IgD-negative memory B cell (primary cell): ENCODE measurements at regions not wholly inside any gene's neighbourhood (a gene's known extent, or its start where the extent isn't known, plus 50 kb on each side); places are given as distances from the start of the nearest gene placed in this dataset.

ENCODE experiments used
- H3K27ac Mint-ChIP-seq, 3 donors: one replicate each; pipeline ENCODE4 v1.8.0; 2020 to 2022; ENCODE audit warnings: mild to moderate bottlenecking in 3 of 3, mixed read lengths in 3 of 3, moderate library complexity in 1 of 3
- H3K27me3 Mint-ChIP-seq: one replicate; pipeline ENCODE4 v1.8.0; 2021; ENCODE audit warnings: mixed read lengths
- H3K36me3 Mint-ChIP-seq: one replicate; pipeline ENCODE4 v1.8.0; 2020; ENCODE audit warnings: mild to moderate bottlenecking, mixed read lengths
- H3K4me1 Mint-ChIP-seq, 3 donors: one replicate each; pipeline ENCODE4 v1.8.0; 2020 to 2022; ENCODE audit warnings: mixed read lengths in 3 of 3, mild to moderate bottlenecking in 1 of 3
- H3K4me3 Mint-ChIP-seq, 4 donors: one replicate each; pipeline ENCODE4 v1.8.0; 2020 to 2022; ENCODE audit warnings: mild to moderate bottlenecking in 4 of 4, mixed read lengths in 4 of 4, moderate library complexity in 3 of 4
- H3K9me3 Mint-ChIP-seq, 3 donors: one replicate each; pipeline ENCODE4 v1.8.0; 2020 to 2021; ENCODE audit warnings: mixed read lengths in 3 of 3, mild to moderate bottlenecking in 1 of 3

DNA sequence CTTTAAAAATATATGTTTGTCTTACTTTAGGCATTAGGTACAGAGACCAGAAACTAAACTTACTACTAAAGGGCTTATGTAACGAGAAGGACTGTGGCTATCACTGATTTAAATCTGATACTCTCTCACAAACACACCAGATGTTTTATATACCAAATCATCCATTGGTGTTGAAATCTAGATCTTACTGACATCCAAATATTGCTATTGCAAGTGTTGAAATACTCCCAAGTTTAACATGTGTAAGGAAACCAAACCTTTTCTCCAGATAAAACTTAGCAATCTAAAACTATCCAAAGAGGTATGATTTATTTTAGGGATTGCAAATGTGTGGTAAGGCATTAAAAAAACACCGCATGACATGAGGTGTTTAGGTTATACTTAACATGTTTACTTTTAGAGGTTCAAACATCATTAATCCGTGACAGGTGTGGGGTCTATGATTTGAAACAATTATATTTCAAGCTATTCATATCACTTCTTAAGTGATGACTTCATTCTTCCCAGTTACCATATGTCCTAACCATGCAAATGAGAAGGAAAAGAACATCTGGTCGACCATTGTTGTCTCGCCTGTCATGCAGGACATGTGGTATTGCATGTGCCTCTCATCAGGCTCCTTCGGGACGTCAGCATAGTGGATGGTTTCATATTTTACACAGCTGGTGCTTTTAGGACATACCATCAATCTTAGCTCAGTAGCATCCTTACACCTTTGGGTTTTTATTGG, 168.3 kb upstream of the SPACA1 start:
- Mint-ChIP-seq H3K36me3 (peaks cover 2% of the 10 kb centered on the region), H3K4me1 (peaks cover 0 to 3% (median 0%) of the 10 kb centered on the region in 3 donors), H3K27me3 (peaks cover 8% of the 10 kb centered on the region), H3K27ac (no peak overlapping the region), H3K4me3 (no peak overlapping the region), H3K9me3 (no peaks in the 10 kb centered on the region)

GRCh38 chr6:87875781-87876180, 171.9 kb upstream of the SPACA1 start:
- Mint-ChIP-seq H3K4me3 (no peak overlapping the region), H3K27ac (no peak overlapping the region), H3K27me3 (peaks cover 12% of the 10 kb centered on the region), H3K4me1 (peaks cover 0 to 3% (median 0%) of the 10 kb centered on the region in 3 donors), H3K36me3 (no peaks in the 10 kb centered on the region), H3K9me3 (peaks cover 0 to 3% (median 0%) of the 10 kb centered on the region in 3 donors)

- peak overlapping the region in 1 of 3 donors; percentile 71 for H3K27ac Mint-ChIP-seq
- no peak overlapping the region for H3K4me3 Mint-ChIP-seq
- peaks cover 8% of the 10 kb centered on the region for H3K27me3 Mint-ChIP-seq
- no peaks in the 10 kb centered on the region for H3K4me1 Mint-ChIP-seq
- H3K9me3 Mint-ChIP-seq, result peaks cover 0 to 3% (median 0%) of the 10 kb centered on the region in 3 donors
- H3K36me3 Mint-ChIP-seq, result no peaks in the 10 kb centered on the region
Measured at GRCh38 chr6:87873556-87873955, 171.5 kb upstream of the AKIRIN2 start.

DNA sequence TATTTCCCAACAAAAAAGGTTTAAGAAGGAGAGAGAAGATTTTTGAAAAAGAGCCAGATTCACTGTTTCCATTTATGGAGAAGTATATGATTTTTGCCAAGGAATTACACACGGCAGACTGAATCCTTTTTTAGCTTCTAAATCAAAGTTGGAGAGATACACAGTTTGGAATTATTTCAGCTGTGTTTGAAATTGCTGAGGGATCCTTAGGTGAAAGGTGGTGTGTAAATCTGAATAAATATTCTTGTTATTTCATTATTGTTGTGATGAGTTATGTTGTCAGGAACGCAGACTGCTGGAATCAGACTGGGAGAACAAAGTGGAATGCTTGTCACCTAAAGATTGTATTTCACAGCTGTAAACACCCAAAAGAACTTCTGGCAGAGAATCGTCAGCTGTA, 168.5 kb upstream of the AKIRIN2 start:
- Mint-ChIP-seq H3K9me3 (peaks cover 0 to 4% (median 0%) of the 10 kb centered on the region in 3 donors), H3K27me3 (peaks cover 4% of the 10 kb centered on the region), H3K36me3 (peaks cover 3% of the 10 kb centered on the region), H3K27ac (no peak overlapping the region), H3K4me3 (no peak overlapping the region), H3K4me1 (no peaks in the 10 kb centered on the region)

DNA sequence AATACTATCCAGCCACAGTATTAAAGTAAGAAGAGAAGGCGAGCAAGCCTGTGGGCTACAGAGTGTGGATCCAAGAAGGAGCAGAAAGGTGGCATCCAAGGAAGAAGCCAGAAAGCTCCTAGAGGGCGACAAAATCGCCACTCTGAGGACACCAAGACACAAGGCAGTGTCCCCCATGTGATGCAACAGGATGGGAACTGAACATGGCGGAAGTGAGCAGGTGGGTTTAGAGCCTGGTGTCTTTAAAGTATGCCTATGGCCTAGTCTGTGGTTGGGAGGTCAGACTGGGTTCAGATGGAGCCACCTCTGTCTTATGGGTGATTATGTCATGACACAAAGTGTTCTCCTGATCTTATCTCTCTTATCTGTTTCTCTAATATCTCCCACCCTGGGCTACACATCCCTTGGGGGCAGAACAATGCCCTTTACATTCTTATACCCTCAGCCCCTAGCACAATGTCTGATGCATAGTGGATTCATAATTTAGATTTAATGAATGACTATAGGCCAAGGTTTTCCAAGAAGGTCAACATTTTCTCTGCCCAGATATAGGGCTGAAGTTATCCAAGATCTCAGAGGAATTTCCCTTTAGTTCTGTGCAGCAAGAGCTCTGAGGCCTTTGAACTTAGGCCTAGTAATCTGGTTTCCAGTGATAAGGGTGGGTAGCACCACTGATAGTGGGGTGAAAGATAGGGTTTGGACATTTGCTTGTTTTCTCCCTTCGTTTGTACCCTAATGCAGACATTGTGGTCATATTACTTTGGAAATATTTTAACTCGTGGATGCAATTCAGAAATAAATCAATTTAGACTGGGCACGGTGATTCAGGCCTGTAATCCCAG, 167.3 kb upstream of the AKIRIN2 start:
- H3K27me3 Mint-ChIP-seq, result peaks cover 4% of the 10 kb centered on the region
- H3K36me3 Mint-ChIP-seq, result peaks cover 3% of the 10 kb centered on the region
- H3K4me3 Mint-ChIP-seq, result no peak overlapping the region
- no peaks in the 10 kb centered on the region for H3K4me1 Mint-ChIP-seq
- no peak overlapping the region for H3K27ac Mint-ChIP-seq
- H3K9me3 Mint-ChIP-seq, result peaks cover 0 to 4% (median 0%) of the 10 kb centered on the region in 3 donors

GRCh38 chr6:87860902-87861301, 158.9 kb upstream of the AKIRIN2 start:
- H3K27me3 Mint-ChIP-seq, result no peaks in the 10 kb centered on the region
- peaks cover 2% of the 10 kb centered on the region for H3K36me3 Mint-ChIP-seq
- H3K4me1 Mint-ChIP-seq, result peaks cover 0 to 1% (median 0%) of the 10 kb centered on the region in 3 donors
- H3K9me3 Mint-ChIP-seq, result peaks cover 2 to 4% (median 3%) of the 10 kb centered on the region in 3 donors
- H3K4me3 Mint-ChIP-seq, result no peak overlapping the region
- H3K27ac Mint-ChIP-seq, result no peak overlapping the region

DNA sequence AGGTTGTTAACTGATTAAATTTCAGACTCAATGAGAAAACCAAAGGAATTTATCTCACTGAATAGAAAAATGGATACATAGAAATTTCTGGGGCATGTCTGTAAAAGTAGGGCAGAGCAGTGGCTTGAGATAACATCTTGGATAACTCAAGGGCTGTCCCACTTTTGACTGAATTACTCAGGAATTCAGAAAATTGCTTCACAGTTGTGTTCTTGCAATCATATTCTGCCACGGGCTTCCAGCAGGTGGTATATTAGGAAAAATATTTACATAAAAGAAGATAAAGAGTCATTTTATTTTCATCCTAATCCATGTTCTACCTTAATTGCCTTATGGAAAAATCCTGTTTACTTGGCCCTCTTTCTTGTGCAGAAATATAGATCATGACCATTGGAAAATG, 156.4 kb upstream of the AKIRIN2 start:
- Mint-ChIP-seq H3K9me3 (peaks cover 2 to 4% (median 3%) of the 10 kb centered on the region in 3 donors), H3K27me3 (no peaks in the 10 kb centered on the region), H3K4me3 (no peak overlapping the region), H3K4me1 (peaks cover 0 to 1% (median 0%) of the 10 kb centered on the region in 3 donors), H3K36me3 (peaks cover under 1% of the 10 kb centered on the region), H3K27ac (no peak overlapping the region)

- Mint-ChIP-seq H3K36me3 (no peaks in the 10 kb centered on the region), H3K4me1 (no peaks in the 10 kb centered on the region), H3K27ac (no peak overlapping the region), H3K27me3 (no peaks in the 10 kb centered on the region), H3K9me3 (no peaks in the 10 kb centered on the region), H3K4me3 (no peak overlapping the region)
Measured at GRCh38 chr6:87851674-87852299, 149.8 kb upstream of the AKIRIN2 start.

- peaks cover 3% of the 10 kb centered on the region for H3K36me3 Mint-ChIP-seq
- no peaks in the 10 kb centered on the region for H3K27me3 Mint-ChIP-seq
- no peaks in the 10 kb centered on the region for H3K9me3 Mint-ChIP-seq
- no peak overlapping the region for H3K4me3 Mint-ChIP-seq
- no peak overlapping the region for H3K27ac Mint-ChIP-seq
- no peaks in the 10 kb centered on the region for H3K4me1 Mint-ChIP-seq
Measured at GRCh38 chr6:87848616-87849015, 146.6 kb upstream of the AKIRIN2 start.

- Mint-ChIP-seq H3K4me1 (no peaks in the 10 kb centered on the region), H3K9me3 (no peaks in the 10 kb centered on the region), H3K27ac (no peak overlapping the region), H3K27me3 (no peaks in the 10 kb centered on the region), H3K36me3 (peaks cover 3% of the 10 kb centered on the region), H3K4me3 (no peak overlapping the region)
Measured at GRCh38 chr6:87847830-87848210, 145.8 kb upstream of the AKIRIN2 start.

- Mint-ChIP-seq H3K27ac (no peak overlapping the region), H3K27me3 (no peaks in the 10 kb centered on the region), H3K36me3 (peaks cover 3% of the 10 kb centered on the region), H3K9me3 (no peaks in the 10 kb centered on the region), H3K4me3 (no peak overlapping the region), H3K4me1 (no peaks in the 10 kb centered on the region)
Measured at GRCh38 chr6:87847135-87847829, 145.2 kb upstream of the AKIRIN2 start.

GRCh38 chr6:87846434-87846833, 144.4 kb upstream of the AKIRIN2 start:
- Mint-ChIP-seq H3K9me3 (no peaks in the 10 kb centered on the region), H3K36me3 (peaks cover 3% of the 10 kb centered on the region), H3K4me1 (no peaks in the 10 kb centered on the region), H3K27ac (no peak overlapping the region), H3K4me3 (no peak overlapping the region), H3K27me3 (no peaks in the 10 kb centered on the region)

GRCh38 chr6:87840324-87840723, 138.3 kb upstream of the AKIRIN2 start:
- H3K27me3 Mint-ChIP-seq, result no peaks in the 10 kb centered on the region
- peaks cover 2% of the 10 kb centered on the region for H3K36me3 Mint-ChIP-seq
- H3K27ac Mint-ChIP-seq, result no peak overlapping the region
- H3K9me3 Mint-ChIP-seq, result peaks cover 0 to 6% (median 4%) of the 10 kb centered on the region in 3 donors
- peaks cover 0 to 2% (median 0%) of the 10 kb centered on the region in 3 donors for H3K4me1 Mint-ChIP-seq
- H3K4me3 Mint-ChIP-seq, result no peak overlapping the region

DNA sequence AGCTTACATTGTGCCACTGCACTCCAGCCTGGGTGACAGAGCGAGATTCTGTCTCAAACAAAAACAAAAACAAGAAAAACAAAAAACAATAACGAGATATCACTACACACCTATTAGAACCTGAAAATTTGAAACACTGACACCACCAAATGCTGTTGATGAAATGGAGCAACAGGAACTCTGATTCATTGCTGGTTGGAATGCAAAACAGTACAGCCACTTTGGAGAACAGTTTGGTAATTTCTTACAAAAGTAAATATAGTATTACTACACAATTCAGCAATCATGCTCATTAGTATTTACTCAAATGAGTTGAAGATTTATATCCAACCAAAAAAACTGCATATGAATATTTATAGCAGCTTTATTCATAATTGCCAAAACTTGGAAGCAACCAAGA, 135.8 kb upstream of the AKIRIN2 start:
- Mint-ChIP-seq H3K27ac (no peak overlapping the region), H3K4me3 (no peak overlapping the region), H3K27me3 (no peaks in the 10 kb centered on the region), H3K9me3 (peaks cover 0 to 6% (median 4%) of the 10 kb centered on the region in 3 donors), H3K4me1 (peaks cover 0 to 2% (median 0%) of the 10 kb centered on the region in 3 donors), H3K36me3 (peaks cover 2% of the 10 kb centered on the region)

DNA sequence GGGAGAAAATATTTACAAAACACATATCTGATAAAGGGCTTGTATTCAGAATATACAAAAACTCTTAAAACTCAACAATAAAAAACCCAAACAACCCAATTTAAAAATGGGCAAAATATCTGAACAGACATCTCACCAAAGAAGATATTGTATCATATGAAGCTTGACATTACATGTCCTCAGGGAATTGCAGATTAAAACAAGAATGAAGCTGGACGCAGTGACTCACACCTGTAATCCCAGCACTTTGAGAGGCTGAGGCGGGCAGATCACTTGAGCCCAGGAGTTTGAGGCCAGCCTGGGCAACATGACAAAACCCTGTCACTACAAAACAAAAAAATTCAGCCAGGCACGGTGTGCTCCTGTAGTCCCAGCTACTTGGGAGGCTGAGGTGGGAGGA, 135.4 kb upstream of the AKIRIN2 start:
- no peaks in the 10 kb centered on the region for H3K27me3 Mint-ChIP-seq

More for the DNA sequence above, 135.4 kb upstream of the AKIRIN2 start:
- H3K27ac Mint-ChIP-seq, result no peak overlapping the region
- no peak overlapping the region for H3K4me3 Mint-ChIP-seq
- peaks cover 1 to 3% (median 1%) of the 10 kb centered on the region in 3 donors for H3K4me1 Mint-ChIP-seq
- H3K9me3 Mint-ChIP-seq, result peaks cover 0 to 6% (median 4%) of the 10 kb centered on the region in 3 donors
- H3K36me3 Mint-ChIP-seq, result peaks cover 2% of the 10 kb centered on the region
